ENCODE measurements at regions not wholly inside any gene's neighbourhood (a gene's known extent, or its start where the extent isn't known, plus 50 kb on each side); places are given as distances from the start of the nearest gene placed in this dataset.
"Not testable (repeated sequence)": the region's sequence is repeated elsewhere in the genome, so short reads cannot be mapped to it uniquely, and the experiment has no call there.

DNA sequence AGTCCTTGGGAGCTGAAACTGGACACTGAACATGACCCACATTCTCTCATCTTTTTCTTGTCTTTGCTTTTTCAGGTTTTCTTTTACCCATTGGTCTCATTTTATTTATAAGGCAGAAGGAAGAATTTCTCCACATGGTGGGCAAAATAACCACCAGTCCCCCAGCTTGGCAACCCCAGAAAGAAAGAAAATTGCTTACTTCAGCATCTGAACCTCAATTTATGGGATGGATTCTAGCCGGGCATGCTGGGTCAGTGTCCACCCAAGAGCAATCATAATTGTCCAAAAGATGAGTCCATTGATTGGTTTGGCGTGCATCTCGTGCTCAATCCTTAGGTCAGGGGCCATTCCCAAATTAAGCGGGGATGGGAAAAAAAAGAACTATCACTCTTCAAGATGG, 163.7 kb downstream of the TMEM114 start:
- no peak overlapping the region for H3K4me3 ChIP-seq (ENCODE audit: low read depth, low read length)
- TF ChIP-seq CTCF (IDR thresholded peaks at IDR 0.05; ENCODE audit: borderline replicate concordance, insufficient read depth, low read depth, low read length): no peak

GRCh38 chr16:8417145-8417544, 173.2 kb downstream of the TMEM114 start:
- no peak overlapping the region for H3K4me3 ChIP-seq (ENCODE audit: low read depth, low read length)
- TF ChIP-seq CTCF (IDR thresholded peaks at IDR 0.05; ENCODE audit: borderline replicate concordance, insufficient read depth, low read depth, low read length): no peak

- no peak overlapping the region for H3K4me3 ChIP-seq (ENCODE audit: low read depth, low read length)
- no peak for TF ChIP-seq CTCF (IDR thresholded peaks at IDR 0.05; ENCODE audit: borderline replicate concordance, insufficient read depth, low read depth, low read length)
These were observed 181.3 kb downstream of the TMEM114 start for GRCh38 chr16:8408855-8409567.

DNA sequence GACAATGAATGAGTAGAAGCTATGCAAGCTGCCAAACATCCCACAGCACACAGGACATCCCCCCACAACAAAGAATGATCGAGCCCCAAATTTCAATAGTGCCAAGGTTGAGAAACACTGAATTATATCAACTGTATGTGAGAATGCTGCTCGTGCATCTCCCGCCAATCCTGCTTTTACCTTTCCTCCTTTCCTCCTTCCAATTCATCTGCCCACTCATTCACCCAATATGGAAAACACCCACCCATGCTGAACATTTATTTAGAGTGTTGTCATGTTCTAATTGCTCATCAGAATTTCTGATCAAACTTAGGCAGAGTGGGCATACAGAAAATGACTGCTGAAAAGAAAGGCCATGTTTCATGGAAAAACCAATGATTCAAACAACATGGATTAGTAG, 183.0 kb downstream of the TMEM114 start:
- no peak for TF ChIP-seq CTCF (IDR thresholded peaks at IDR 0.05; ENCODE audit: borderline replicate concordance, insufficient read depth, low read depth, low read length)
- no peak overlapping the region for H3K4me3 ChIP-seq (ENCODE audit: low read depth, low read length)

DNA sequence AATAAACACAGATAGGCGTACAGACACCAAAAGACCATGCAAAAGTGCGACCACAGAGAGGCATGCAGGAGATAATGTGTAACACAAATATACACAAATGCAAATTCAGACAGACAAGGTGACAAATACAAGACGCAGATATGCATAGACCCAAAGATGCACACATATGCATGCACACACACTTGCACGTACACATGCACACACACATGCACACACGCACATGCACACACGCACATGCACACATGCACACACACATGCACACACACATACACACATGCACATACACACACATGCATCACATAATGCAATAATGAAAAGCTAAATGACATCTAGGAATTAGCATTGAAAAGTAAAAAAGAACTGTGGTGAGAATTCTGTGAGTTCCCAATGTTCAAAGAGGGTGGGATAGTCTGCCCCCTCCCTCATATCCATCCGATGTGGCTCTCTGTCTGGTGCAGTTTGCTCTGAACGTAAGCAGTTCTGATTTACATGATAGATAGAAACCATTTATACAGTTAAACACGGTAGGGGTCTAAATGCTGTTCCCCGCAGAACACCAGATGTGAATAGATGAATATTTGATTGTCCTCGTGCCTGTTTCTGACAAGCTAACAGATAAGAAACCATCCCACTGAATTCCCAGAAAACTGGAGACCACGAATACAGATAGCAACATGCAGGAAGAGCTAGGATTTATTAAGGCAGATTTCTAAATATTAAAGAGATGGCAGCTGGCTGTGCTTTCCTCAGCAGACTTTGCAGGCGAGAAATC, 186.1 kb downstream of the TMEM114 start:
- no peak for TF ChIP-seq CTCF (IDR thresholded peaks at IDR 0.05; ENCODE audit: borderline replicate concordance, insufficient read depth, low read depth, low read length)

GRCh38 chr16:8402981-8403843, 187.1 kb downstream of the TMEM114 start:
- no peak overlapping the region for H3K4me3 ChIP-seq (ENCODE audit: low read depth, low read length)
- TF ChIP-seq CTCF (IDR thresholded peaks at IDR 0.05; ENCODE audit: borderline replicate concordance, insufficient read depth, low read depth, low read length): no peak

More for the DNA sequence above, 186.1 kb downstream of the TMEM114 start:
- no peak overlapping the region for H3K4me3 ChIP-seq (ENCODE audit: low read depth, low read length)

GRCh38 chr16:8400683-8401082, 189.6 kb downstream of the TMEM114 start:
- H3K4me3 ChIP-seq (ENCODE audit: low read depth, low read length): not testable (repeated sequence)
